HG03521 (cell line): ENCODE measurements at regions not wholly inside any gene's neighbourhood (a gene's known extent, or its start where the extent isn't known, plus 50 kb on each side); places are given as distances from the start of the nearest gene placed in this dataset.

Experiments
- ATAC-seq: cut with Tn5 transposase; IDR thresholded peaks from one replicate; pipeline ENCODE4 v1.9.1; 2021; ENCODE audit warnings: mild to moderate bottlenecking, moderate library complexity; ENCODE audit not compliant: unreplicated experiment

DNA sequence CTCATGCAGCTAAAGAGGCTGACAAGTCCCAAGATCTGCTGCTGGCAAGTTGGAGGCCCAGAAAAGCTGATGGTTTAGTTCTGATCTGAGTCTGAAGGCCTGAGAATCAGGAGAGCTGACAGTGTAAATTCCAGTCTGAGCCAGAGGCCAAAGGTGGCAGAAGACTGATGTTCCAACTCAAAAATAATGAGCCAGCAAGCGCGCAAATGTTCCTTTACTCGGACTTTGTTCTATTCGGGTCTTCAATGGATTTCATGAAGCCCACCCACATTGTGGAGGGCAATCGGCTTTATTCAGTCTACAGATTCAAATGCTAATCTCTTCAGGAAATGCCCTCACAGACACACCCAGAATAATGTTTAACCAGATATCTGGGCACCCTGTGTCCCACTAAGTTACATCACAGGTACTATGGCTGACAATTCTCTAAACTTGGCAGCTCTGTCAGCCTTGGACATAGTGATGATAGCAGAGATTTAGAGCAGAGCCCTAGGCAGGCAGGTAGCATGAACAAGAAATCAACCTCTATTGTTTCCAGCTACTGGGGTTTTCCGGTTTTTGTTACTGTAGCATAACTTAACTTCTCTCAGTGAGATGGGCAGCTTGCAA is 318.5 kb downstream of the HRH4 start:
- no peak for ATAC-seq

DNA sequence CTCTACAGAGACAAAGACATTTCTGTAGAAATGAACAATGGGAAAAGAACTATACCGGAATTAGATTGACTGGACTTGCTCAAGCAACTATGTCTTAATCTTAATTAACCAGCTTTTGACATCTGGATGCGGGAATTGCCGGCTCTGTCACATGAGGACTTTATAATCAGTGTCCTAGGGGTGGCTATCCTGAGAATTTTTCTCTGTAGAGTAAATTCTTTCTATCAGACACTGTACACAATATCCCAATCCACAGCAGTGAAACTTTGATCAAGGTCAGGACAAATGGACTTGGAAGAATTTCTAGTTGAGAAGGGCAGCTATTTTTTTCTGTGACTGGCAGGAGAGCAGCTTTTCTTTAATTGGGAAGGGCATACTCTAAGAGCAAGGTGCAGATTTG is 322.1 kb downstream of the HRH4 start:
- no peak for ATAC-seq

DNA sequence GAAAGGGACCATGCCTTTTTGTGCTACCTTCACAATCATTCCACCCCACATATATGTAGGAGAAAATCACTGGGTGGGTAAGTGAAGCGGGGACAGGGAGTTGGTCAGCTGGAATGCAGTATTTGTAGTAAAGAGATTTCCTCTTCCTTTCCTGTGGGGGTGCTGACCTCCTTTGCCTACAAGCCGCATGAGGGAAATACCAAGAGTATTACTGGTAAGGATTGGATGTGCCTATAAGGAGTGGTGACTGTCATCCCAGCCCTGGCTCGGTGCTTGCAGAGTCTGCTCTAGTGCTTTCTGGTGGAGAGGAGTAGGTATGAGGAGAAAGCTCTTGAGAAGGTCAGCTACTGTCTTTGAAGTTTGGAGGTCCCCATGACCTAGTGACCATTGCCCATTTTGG is 324.6 kb downstream of the HRH4 start:
- ATAC-seq = no peak

DNA sequence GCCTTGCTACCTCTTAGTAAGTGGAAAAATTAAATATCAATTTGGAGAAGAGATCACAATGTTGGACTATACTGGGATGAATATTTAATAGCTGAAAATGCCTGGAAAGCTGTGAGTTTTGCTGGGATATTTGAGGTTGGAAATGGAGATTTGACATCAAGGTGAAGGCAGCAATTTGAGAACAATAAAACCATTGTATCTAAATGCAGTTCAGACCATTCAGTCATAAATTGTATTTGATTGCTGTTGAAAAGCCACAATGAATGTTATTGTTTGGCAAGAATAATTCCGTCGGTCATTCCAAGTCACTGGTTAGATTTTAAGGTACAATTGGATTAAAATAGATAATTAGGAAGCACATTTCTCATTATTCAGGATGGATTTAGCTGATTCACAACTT is 325.6 kb downstream of the HRH4 start:
- ATAC-seq = no peak

DNA sequence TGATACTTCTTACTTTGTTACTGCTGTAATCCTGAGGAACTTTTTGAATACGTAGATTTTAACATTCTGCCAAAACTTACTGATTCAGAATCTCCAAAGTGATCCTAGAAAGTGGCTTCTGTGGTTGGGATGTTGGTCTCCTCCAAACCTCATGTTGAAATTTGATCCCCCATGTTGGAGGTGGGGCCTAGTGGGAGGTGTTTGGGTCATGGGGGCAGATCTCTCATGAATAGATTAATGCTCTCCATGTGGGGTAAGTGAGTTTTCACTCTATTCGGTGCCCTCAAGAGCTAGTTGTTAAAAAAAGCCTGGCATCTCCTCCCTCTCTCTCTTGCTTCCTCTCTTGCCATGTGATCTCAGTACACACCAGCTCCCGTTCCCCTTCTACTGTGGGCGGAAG is 329.9 kb downstream of the HRH4 start:
- ATAC-seq = no peak

DNA sequence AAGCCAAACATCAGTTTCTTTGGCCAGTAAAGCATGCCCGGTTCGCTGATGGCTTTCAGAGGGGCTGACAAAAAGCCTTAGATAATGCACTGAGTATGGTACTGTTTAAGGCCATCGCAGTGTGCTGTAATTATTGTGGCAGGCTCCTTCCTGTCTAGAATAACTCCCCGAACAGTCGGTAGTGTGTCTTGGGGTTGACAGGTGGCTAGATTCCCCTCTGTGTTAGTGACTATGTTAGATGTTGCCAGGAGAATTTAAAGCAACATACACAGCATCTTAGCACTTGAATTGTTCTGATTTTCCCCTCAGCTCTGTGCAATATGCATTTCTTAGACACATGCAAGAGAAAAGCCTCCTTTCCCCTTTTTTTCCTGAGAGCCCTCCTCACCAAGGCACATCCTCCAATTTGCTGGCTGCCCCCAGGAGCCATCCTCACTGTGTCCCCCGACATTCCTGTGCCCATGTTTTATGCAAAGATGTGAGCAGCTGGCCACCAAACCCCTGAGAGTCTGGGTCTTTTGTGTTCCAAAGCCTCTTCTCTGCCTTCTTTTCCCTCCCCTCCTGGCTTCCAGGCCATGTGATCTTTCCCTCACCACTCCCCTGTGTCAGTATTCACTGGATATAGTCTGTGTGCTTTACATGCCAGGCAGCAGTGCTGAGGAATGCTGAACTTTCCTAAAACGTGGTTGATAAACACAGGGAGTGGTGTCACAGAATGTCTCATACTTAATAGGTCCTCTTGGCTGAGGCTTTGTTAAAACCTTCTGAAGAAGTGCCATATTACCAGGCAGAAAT is 331.5 kb downstream of the HRH4 start:
- no peak for ATAC-seq

DNA sequence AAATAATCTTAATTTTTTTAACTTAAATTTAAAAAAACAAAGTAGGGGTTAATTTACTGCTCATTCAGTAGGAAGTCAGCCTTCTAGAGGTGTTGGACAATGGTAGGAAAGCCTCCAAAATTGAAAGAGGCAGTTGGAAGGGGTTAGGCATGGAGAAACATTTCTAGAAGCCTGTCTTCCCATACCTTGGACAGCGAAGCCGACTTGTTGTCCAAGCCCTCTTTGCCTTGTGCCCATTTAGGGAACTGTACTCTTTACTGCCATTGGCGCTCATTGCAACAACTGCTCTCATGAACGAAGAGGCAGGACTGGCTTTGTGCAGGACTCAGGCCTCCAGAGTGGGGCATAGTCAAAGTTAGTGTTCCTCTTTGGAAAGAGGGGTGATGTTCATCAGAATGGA is 333.3 kb downstream of the HRH4 start:
- no peak for ATAC-seq

DNA sequence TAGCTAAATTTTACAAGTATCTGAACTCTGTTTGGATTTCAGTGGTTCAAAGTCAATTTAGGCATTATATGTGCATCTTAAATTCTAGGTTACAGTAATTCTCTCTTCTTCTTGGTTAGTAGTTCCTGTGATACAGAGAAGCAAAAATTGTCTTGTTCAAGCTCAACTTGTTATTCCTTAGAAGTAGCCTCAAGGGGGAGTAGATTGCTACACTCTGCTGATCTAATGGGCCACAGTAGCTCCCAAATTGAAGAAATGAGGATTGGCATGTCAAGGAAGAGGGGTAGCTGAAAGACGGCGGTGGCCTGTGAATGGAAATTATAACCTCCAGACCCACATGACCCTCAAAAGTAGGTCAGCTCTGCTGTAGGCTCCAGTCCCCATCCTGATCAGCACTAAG is 334.7 kb downstream of the HRH4 start:
- no peak for ATAC-seq

DNA sequence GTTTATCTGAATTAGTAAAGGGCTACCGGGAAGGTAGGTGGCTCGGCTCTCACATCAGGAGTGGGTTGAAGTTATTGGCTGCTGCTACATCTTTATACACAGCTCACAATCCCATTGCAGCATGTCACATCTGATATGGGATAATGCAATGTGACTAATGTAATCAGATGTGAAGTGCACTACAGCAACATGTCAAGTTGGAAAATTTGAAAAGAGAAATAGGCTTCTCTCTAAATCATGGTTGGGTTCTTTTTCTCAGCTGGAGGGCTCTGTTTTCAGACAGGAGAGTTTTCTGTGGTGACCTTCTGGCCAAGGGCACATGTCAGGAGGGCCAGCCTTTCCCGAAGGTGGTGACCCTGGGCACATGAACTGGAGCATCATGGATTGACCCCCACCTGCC is 337.5 kb downstream of the HRH4 start:
- ATAC-seq = no peak

DNA sequence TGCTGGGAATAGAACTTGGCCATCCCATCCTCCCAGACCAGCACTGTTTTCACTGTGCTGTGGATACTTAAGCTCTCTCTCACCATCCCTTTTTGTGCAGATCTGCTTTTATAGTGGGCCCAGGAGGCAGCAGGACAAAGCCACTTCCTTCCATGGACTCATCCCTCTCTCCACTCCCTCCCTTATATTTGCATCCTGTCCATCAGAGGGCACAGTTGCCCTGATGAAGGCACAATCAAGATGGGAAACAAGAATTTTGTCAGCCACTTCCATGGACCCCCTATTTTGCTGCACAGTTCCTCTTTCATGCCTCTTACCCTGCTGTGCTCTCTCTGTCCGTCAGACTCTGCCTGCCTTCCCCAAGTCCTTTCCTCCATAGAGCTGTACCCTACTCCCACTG is 338.7 kb downstream of the HRH4 start:
- ATAC-seq = no peak

DNA sequence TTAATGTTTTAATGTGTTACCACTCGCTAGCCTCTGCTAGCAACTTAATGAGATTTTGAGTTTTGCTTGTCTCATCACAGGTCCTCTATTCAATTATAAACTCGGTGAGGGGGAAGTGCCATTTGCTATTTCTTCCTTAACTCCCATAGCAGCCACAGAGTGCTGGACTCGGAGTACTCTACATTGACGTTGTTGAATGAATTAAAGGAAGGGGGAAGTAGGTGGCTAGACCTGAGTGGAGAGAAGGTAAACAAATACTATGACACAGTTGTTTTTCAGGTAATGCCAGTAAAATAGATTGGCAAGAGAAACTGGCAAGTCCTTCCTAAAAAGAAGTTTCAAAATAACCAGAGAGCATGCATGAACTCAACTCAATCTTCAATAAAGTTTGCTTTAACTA is 339.3 kb downstream of the HRH4 start:
- no peak for ATAC-seq

DNA sequence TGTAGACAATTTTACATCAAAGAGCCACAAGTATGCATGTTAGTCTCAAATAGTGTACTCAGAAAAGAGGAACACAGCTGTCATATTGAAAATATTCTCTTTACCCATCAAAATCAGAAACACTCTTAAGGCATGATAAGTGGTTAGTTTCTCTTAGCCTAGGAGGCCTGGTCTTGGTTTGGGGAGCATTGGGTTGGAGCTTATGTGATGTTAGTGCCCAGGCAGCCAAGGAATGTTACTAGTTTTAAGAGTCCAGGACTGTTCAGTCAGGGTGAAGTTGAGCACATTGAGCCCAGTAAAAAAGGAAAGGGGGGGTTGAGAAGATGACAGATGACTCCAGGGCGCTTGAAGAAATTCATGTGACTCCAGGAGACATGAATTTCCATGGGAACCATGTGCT is 340.6 kb downstream of the HRH4 start:
- ATAC-seq = no peak

DNA sequence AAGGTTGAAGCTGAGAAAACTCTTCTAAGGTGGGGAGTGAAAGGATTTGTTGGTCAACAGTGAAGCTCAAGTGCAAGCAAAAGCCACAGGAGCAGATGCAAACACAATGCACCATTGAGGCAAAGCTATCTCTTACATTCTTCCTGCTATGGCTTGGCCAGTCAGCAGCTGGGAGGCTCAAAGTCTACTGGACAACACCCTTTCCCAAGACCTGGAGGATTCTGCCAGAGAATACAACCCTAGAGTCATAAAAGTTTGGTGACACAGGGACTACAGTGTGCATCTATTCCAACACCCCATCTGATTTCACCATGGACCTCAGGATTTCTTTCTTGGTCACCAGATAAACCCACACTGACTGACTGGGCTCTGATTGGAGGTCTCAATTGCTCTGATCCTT is 342.0 kb downstream of the HRH4 start:
- ATAC-seq = no peak

DNA sequence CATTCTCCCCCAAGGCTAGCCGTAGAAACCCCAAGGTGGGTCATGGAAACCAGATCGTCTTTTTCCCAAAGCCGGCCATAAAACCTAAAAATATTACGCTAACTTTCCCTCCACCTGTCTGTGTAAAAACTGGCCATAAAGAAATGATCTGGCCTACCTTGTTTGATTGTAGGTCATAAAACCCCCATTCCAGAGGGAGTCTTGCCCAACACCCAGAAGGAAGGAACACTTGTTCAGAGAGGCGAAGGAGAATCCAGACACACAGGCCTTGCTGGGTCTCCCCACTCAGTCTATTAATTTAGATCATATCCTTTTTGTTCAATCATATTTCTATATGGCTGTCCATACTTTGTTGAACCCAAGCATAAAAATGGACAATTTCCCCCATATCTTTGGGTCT is 344.7 kb downstream of the HRH4 start:
- no peak for ATAC-seq

DNA sequence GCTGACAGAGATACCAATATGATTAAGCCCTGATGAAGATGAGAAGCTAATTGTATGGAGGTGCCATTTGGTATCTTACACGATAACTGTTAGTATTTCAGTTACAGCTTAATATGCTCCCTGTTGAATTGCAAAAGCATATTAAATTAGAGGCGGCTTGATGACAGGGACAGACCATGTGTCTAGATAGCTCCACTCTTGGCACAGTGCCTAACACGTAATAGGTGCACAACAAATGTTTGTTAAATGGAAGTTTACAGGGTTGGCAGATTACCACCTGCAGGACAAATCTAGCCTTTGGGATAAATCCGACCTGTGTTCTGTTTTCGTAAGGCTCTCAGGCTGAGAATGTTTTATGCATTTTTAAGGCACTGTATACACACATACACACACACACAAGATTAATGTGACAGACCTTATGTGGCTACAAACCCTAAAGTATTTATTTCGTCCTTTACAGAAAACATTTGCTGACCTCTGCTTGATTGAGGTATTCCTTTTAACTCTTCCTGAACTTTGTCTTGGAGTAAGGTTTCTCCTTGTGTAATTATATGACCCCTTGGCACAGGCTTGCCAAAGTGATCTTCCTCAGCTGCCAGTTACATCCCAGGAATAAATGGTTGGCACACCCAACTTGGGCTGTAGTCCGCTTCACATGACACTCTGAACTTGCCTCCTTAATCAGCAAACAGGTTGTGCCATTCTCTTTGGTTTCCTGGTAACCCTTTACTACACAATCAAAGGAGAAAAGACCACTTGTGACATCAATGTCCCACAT is 348.9 kb downstream of the HRH4 start:
- no peak for ATAC-seq

DNA sequence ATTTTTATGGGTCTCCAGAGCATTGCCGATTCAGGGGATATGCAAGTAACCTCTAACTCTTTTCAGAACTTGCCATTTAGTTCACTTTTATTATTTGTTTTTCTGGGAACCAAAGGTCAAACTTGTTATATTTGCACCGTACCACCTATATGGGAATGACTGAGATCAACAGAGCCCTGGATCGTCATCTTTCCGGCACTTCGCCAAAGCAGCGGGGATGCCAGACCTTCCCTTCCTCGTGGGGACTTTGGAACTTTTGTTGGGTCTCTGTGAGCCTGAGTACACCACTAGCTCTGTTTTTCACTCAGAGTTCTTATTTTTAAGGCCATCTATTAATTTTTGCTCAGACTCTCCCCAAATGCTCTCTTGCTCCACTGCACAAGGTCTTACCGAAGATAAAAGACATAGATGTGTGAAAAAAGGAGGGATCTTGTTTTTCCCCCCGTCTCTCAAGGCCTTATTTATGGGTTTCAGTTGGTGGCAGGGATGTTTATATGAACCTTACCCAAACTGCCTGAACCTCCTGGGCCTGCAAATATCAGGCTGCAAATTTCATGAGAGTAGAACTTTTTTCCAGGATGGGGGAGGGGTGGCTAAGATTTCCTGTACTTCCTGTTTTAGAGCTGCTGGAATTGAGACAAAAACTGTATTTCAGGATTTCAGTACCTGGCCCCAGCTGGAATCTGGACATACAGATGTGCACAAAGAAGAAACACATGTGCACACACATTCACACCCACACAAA is 350.3 kb downstream of the HRH4 start:
- no peak for ATAC-seq

DNA sequence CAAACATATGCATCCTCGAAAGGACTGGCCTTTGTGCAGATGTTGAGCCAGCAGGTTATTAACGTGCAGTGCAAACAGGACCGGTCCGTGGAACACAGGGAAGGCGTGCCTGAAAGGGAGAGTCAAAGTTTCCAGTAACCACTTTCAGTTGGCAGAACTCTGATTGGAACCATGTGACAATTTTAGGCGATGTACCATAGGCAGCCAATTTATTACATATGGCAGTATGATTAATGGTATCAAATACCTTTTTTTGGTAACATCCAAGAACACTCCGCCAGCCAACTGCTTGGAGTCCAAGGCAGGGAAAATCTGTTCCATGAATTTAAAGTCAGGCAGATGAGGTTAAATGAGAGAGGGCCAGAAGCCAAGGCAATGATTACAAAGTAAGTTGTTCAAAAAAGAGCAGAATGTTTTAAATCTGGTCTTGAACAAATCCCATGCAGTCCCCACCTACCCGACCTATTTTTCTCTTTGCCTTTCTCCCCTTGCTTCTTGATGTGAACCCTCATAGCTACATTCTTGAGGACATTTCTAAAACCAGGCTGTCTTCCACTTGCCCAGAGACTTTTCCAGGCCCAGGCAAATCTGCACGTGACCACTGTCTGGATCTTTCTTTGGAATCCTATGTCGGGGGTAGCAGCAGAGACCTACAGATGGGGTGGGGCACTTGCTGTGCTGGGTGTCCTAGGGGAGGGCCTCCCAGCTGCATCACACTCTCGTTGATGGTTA is 351.7 kb downstream of the HRH4 start:
- no peak for ATAC-seq

DNA sequence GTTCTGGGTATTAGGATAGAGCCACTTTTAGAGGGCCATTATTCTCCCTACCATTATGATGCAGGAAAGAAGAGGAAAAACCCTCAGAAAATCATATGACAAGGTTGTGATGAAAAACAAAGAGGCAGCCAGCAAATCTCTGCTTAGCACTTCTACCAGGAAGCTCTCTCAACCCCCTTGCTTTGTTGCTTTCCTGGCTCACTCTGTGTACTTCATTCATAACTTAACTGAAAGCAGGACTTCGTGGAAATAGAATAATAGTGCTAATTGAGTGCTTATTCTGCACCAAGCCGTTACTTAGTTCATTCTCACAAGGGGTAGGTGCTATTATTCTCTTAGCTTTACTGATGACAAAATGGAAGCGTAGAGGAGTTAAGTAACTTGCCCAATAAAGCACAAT is 354.1 kb downstream of the HRH4 start:
- ATAC-seq = no peak

DNA sequence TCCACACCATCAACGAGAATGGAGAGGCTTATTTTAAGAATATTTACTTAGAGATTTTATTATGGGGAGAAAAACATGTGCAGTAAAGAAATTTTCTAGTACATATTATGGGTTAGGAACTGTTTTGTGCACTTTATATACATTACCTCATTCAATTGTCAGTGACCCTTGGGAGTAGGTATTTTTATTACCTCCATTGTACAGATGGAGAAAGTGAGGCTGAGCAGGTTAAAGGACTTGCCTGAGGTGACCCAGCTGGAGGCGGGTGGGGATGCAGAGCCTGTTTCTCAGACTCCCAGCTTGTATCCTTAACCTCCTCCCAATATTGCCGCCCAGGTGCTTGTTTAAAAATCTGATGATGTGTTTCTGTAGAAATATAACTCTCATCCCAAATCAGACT is 356.7 kb downstream of the HRH4 start:
- no peak for ATAC-seq

DNA sequence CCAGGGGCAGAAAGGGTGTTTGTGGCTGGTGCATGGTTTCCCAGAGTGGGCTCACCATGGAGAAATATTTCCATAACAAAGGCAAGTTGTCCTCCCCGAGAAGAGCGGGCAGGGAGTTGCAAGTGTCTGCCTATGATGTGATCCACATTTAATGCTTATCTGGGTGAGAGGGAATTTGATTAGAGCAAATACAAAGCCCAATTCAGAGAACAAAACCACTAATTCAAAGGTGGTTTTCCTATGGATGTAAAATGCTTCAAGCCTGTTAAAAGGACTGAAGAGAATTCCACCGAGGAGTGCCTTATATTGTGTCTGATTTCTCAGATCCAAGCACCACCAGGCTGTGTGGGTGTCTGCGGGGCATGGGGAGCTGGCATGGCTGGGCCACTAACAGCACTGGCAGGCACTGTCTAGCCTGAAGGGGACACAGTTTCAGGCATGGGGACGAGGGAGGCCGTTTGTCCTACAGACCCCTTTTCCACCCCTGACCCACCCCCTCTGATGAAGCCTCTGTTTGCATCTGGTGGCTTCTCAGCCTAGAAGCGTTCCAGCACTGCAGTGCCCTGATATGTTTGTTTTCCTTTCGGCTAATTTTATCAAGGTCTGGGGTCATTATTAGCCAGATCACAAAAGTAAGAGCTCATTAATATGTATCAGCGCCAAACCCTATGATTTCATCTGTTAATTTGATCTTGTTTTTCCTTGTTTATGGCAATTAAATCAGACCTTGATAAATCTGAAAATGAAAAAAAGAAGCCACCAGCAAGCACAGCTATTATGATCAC is 357.3 kb downstream of the HRH4 start:
- ATAC-seq = no peak
